Cardiac muscle cell (in vitro differentiated cells and primary cell): ENCODE measurements at regions not wholly inside any gene's neighbourhood (a gene's known extent, or its start where the extent isn't known, plus 50 kb on each side); places are given as distances from the start of the nearest gene placed in this dataset.
A peak's percentile ranks its signal among the peaks of the same experiment; 100 is the strongest.
"Not testable (repeated sequence)": the region's sequence is repeated elsewhere in the genome, so short reads cannot be mapped to it uniquely, and the experiment has no call there.

Source experiments
- DNase-seq, 2 donors: peaks; one replicate each; pipeline versions ENCODE4 v3.0.0 to v3.0.0-alpha.2; 2010 to 2017; ENCODE audit warnings: low read depth in 1 of 2, low spot score in 1 of 2
- H3K27ac ChIP-seq: fragments of 200-600 bp; sonication (generic); 2 replicates; pipeline ENCODE4 v1.5.1; 2016
- H3K27me3 ChIP-seq: fragments of 200-600 bp; sonication (generic); 2 replicates; pipeline ENCODE4 v1.6.0; 2016; ENCODE audit warnings: control low read depth
- H3K36me3 ChIP-seq: fragments of 200-600 bp; sonication (generic); 2 replicates; pipeline ENCODE4 v1.5.1; 2016; ENCODE audit warnings: control low read depth
- H3K4me1 ChIP-seq: fragments of 200-600 bp; sonication (generic); 2 replicates; pipeline ENCODE4 v1.8.1; 2017; ENCODE audit warnings: low read depth, mild to moderate bottlenecking, mixed run types
- H3K4me3 ChIP-seq: fragments of 200-600 bp; sonication (generic); 2 replicates; pipeline ENCODE4 v1.5.1; 2016; ENCODE audit warnings: mild to moderate bottlenecking
- H3K9me3 ChIP-seq: fragments of 200-600 bp; sonication (generic); 2 replicates; pipeline ENCODE4 v1.5.1; 2017; ENCODE audit warnings: low read depth, mild to moderate bottlenecking, control low read depth
- CTCF ChIP-seq: IDR thresholded peaks from 2 replicates; pipeline ENCODE4 v1.5.1; 2012; ENCODE audit warnings: low read depth, mild to moderate bottlenecking, low read length

DNA sequence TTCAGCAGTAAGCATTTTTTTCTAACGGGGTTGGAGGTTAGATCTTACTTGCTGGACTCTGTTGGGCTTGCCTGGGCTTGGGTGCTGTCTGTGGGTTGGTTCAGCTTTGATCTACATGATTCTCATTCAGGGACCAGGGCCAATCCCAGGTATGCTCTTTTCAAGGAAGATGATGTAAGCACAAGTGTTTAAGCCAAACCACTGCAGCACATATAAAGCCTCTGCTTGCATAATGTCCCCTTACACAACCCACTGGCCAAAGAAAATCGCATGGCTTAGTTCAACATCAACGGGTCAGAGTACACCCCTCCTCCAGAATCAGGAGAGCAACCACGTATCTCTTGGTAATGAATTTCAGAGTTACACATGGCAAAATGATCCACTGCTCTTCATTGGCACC lies 83.9 kb downstream of the DNAJB9 start:
- H3K9me3 ChIP-seq: no peaks in the 10 kb centered on the region
- H3K4me1 ChIP-seq: no peaks in the 10 kb centered on the region
- H3K27me3 ChIP-seq: no peaks in the 10 kb centered on the region
- peak in 1 of 2 donors; percentile 38 for DNase-seq
- no peaks in the 10 kb centered on the region for H3K36me3 ChIP-seq
- no peak overlapping the region for H3K27ac ChIP-seq
- no peak for TF ChIP-seq CTCF
- H3K4me3 ChIP-seq: no peak overlapping the region

- not testable (repeated sequence) for H3K36me3 ChIP-seq, DNase-seq, H3K27me3 ChIP-seq, H3K9me3 ChIP-seq, H3K27ac ChIP-seq, H3K4me3 ChIP-seq, H3K4me1 ChIP-seq
These were observed 87.6 kb downstream of the DNAJB9 start for GRCh38 chr7:108657140-108657726.

DNA sequence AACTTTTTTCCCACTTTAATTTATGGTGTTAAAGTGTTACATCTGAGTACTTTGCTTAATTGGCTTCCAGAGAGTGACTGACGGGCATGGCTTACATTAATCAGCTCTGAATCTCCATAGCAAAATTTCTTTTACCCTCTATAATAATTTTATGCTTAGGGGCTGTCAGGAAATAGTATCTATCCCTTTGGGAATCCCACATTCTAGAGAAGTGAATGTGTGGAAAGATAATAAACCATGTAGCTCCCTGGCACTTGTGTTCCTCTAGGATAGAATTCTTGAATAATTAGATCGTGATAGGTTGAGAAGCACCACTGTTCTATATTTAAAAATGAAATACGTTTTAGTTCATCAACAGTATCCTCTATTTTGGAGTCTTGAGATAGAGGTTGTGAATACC lies 89.6 kb downstream of the DNAJB9 start:
- no peaks in the 10 kb centered on the region for H3K9me3 ChIP-seq
- DNase-seq: no peak
- H3K36me3 ChIP-seq: no peaks in the 10 kb centered on the region
- TF ChIP-seq CTCF: no peak
- no peaks in the 10 kb centered on the region for H3K27me3 ChIP-seq
- no peaks in the 10 kb centered on the region for H3K4me1 ChIP-seq
- H3K4me3 ChIP-seq: no peak overlapping the region
- H3K27ac ChIP-seq: no peak overlapping the region

GRCh38 chr7:108659867-108660266 lies 90.2 kb downstream of the DNAJB9 start:
- no peak for DNase-seq
- no peaks in the 10 kb centered on the region for H3K36me3 ChIP-seq
- no peaks in the 10 kb centered on the region for H3K27me3 ChIP-seq
- no peak overlapping the region for H3K27ac ChIP-seq
- H3K9me3 ChIP-seq: no peaks in the 10 kb centered on the region
- no peak overlapping the region for H3K4me3 ChIP-seq
- no peaks in the 10 kb centered on the region for H3K4me1 ChIP-seq
- no peak for TF ChIP-seq CTCF

GRCh38 chr7:108660465-108660864 lies 90.8 kb downstream of the DNAJB9 start:
- DNase-seq: peak in 1 of 2 donors; percentile 31
- H3K36me3 ChIP-seq: no peaks in the 10 kb centered on the region

More at GRCh38 chr7:108660465-108660864, 90.8 kb downstream of the DNAJB9 start:
- Histone ChIP-seq H3K4me1 (no peaks in the 10 kb centered on the region), H3K27me3 (no peaks in the 10 kb centered on the region), H3K4me3 (no peak overlapping the region), H3K27ac (no peak overlapping the region), H3K9me3 (no peaks in the 10 kb centered on the region)
- peak; percentile 33 for TF ChIP-seq CTCF
